Ascending aorta (tissue), 2 donors: ENCODE measurements at regions not wholly inside any gene's neighbourhood (a gene's known extent, or its start where the extent isn't known, plus 50 kb on each side); places are given as distances from the start of the nearest gene placed in this dataset.

Experiments
- DNase-seq, 2 donors: peaks; one replicate each; pipeline ENCODE4 v3.0.0-alpha.2; 2019; ENCODE audit warnings: low spot score in 2 of 2
- H3K27ac ChIP-seq, 2 donors: fragments of 200-600 bp; sonication (generic); one replicate each; pipeline ENCODE4 v1.5.1; 2016 to 2017; ENCODE audit warnings: mild to moderate bottlenecking in 1 of 2
- H3K27me3 ChIP-seq: fragments of 200-600 bp; sonication (generic); one replicate; pipeline ENCODE4 v1.5.1; 2017
- H3K36me3 ChIP-seq, 2 donors: fragments of 200-600 bp; sonication (generic); one replicate each; pipeline ENCODE4 v1.5.1; 2016
- H3K4me1 ChIP-seq, 2 donors: fragments of 200-600 bp; sonication (generic); one replicate each; pipeline ENCODE4 v1.5.1; 2016 to 2017; ENCODE audit warnings: mild to moderate bottlenecking in 1 of 2
- H3K4me3 ChIP-seq, 2 donors: fragments of 200-600 bp; sonication (generic); one replicate each; pipeline ENCODE4 v1.5.1; 2016 to 2017; ENCODE audit warnings: mild to moderate bottlenecking in 1 of 2
- H3K9me3 ChIP-seq, 2 donors: fragments of 200-600 bp; sonication (generic); one replicate each; pipeline ENCODE4 v1.5.1; 2016
- intact Hi-C: fragments of 100-400 bp; cut with DNase I; formaldehyde crosslinking; loops from one replicate; pipeline ENCODE4 v1.15.1; 2023
- TF ChIP-seq, protein P1 (sequence below), 3 experiments: fragments of 200-600 bp in 2 of 3; fragments of 450-650 bp in 1 of 3; sonication (generic) in 2 of 3; IDR thresholded peaks; one replicate each; pipeline ENCODE4 v1.5.1; 2016 to 2019; ENCODE audit warnings: antibody characterized with exemption in 3 of 3, mild to moderate bottlenecking in 1 of 3, moderate library complexity in 1 of 3

DNA sequence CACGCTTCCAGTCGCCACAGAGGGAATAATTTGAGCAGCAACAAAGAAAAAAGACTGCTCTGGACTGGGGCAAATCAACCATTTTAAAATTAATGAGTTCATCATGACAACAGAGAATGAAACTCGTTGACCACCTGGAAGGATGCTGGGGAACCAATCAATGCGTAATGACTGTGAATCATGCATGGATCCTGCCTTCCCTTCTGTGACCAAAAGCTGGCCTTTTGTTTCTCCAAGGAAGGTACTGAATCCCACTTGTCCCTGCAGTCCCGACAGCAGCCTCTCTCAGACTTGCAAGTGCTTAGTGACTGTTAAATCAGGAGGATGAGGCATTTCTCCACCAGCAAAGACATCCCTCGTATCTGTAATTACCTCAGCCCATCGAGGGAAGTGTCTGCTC, 68.0 kb upstream of the TNS3 start:
- Histone ChIP-seq H3K27ac (no peak overlapping the region), H3K4me1 (peaks cover 9 to 22% of the 10 kb centered on the region in 2 donors), H3K36me3 (no peaks in the 10 kb centered on the region), H3K9me3 (no peaks in the 10 kb centered on the region), H3K27me3 (no peaks in the 10 kb centered on the region), H3K4me3 (no peak overlapping the region)
- TF ChIP-seq, protein P1, sequence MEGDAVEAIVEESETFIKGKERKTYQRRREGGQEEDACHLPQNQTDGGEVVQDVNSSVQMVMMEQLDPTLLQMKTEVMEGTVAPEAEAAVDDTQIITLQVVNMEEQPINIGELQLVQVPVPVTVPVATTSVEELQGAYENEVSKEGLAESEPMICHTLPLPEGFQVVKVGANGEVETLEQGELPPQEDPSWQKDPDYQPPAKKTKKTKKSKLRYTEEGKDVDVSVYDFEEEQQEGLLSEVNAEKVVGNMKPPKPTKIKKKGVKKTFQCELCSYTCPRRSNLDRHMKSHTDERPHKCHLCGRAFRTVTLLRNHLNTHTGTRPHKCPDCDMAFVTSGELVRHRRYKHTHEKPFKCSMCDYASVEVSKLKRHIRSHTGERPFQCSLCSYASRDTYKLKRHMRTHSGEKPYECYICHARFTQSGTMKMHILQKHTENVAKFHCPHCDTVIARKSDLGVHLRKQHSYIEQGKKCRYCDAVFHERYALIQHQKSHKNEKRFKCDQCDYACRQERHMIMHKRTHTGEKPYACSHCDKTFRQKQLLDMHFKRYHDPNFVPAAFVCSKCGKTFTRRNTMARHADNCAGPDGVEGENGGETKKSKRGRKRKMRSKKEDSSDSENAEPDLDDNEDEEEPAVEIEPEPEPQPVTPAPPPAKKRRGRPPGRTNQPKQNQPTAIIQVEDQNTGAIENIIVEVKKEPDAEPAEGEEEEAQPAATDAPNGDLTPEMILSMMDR (IDR thresholded peaks at IDR 0.05), result no peak
- intact Hi-C loops, result loop anchor here (5.0 kb wide), 6 partner anchors 42 to 198 kb away; partner anchors contain the start of gene TNS3
- no peak for DNase-seq

DNA sequence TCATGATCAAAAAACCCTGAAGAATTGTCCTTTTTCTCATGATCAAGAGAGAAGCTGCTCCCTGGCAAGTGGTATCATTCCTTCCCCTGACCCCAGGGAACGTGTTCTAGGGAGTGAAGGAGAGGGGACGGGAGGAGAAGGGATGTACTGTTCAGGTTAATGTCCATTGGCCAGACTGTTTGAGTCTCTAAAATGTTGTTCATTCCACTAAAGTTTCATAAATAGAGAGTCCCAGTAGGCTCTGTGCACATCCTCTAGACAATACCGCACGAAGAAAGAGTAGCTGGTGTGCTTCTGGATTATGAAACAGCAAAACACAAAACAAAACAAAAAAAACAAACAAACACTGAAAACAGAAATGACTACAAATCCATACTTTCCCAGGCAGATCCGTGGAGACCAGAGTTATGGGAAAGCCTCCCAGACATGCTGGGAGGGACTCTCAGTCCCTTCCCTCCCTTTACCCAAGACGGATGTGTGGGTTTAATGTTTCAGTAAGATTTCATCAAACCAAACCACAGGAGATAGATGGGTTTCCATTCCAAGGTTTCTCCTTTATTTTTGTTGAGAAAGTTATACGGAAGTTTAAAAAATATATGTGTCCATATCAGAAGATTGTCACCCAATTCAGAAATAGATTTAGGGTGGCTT, 66.5 kb upstream of the TNS3 start:
- Histone ChIP-seq H3K4me1 (peaks cover 5 to 12% of the 10 kb centered on the region in 2 donors), H3K36me3 (no peaks in the 10 kb centered on the region), H3K4me3 (no peak overlapping the region), H3K27ac (no peak overlapping the region), H3K27me3 (no peaks in the 10 kb centered on the region), H3K9me3 (peaks cover 0 to 8% of the 10 kb centered on the region in 2 donors)
- intact Hi-C loops, result no loop called here
- no peak for DNase-seq
- TF ChIP-seq, protein P1 (IDR thresholded peaks at IDR 0.05), result no peak

DNA sequence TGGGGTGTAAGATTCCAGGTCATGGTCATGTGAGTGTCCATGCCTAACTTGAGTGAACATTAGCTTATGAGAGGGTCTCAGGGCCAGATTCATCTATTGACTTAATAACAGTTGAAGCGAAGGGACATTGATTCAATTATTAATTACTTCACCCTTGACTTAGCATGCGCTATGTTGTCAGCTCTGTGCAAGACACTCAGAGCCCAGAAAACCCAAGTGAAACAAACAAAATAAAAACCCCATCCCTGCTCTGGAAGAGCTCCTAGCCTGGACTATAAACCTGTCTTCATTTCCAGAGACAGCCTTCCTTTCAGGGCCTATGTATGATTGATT, 66.0 kb upstream of the TNS3 start:
- TF ChIP-seq, protein P1 (IDR thresholded peaks at IDR 0.05), result no peak

DNA sequence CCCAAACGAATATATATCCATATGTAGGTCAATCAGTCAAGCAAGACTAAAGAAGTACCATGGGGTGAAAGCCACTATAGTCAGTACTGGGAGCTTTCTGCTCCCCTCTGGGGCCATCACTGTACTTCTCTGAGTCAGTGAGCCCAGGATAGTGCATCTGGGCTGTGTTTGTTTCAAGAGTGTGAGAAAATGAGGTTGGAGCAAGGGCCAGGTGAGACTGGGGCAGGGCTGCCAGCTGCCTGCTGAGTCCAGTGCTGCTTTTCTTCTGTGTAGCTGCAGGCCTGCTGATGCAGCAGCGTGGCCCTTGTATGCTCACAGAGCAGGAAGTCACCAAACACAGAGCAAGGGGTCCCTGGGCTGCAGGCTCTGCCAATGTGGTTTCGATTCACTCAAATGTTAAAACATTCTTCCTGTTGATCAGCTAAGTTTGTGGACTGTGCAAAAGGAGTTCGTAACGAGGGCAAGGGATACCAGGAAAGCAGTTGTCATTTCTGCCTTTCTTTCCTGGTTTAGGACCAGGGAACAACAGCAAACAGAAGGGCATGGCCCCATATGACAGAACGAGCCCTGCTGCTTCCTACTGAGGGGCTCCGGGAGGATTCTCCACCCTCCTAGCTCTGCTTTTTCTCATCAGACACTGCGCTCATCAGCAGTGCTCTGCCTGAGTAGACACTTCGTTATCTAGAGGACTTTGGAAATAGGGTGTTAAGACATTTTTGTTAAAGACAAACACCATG, 65.4 kb upstream of the TNS3 start:
- Histone ChIP-seq H3K4me3 (no peak overlapping the region), H3K27ac (no peak overlapping the region), H3K36me3 (no peaks in the 10 kb centered on the region), H3K4me1 (peaks cover 5 to 12% of the 10 kb centered on the region in 2 donors), H3K27me3 (no peaks in the 10 kb centered on the region), H3K9me3 (peaks cover 0 to 12% of the 10 kb centered on the region in 2 donors)
- TF ChIP-seq, protein P1 (IDR thresholded peaks at IDR 0.05), result no peak
- intact Hi-C loops, result no loop called here
- no peak for DNase-seq

More for the DNA sequence above, 66.0 kb upstream of the TNS3 start:
- Histone ChIP-seq H3K4me3 (no peak overlapping the region), H3K36me3 (no peaks in the 10 kb centered on the region), H3K4me1 (peaks cover 5 to 12% of the 10 kb centered on the region in 2 donors), H3K27me3 (no peaks in the 10 kb centered on the region), H3K9me3 (peaks cover 0 to 12% of the 10 kb centered on the region in 2 donors), H3K27ac (no peak overlapping the region)
- intact Hi-C loops, result no loop called here
- DNase-seq, result no peak

DNA sequence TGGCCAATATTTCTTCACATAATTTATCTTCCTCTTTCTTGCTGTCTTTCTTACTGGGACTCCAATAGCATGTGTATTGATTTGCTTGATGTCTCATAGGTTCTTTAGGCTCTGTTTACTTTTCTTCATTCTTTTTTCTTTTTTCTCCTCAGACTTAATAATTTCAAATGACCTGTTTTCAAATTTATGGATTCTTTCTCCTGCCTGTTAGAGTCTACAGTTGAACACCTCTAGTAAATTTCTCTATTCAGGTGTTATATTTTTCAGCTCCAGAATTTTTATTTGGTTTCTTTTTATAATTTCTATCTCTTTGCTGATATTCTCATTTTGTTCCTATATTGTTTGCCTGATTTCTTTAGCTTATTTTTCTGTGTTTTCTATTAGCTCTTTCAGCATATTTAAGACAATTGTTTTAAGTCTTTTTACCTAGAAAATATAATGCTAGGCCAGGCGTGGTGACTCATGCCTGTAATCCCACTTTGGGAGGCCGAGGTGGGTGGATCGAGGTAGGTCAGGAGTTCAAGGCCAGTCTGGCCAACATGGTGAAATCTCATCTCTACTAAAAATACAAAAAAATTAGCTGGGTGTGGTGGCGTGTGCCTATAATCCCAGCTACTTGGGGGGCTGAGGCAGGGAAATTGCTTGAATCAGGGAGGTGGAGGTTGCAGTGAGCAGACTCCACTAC, 61.9 kb upstream of the TNS3 start:
- no peak overlapping the region for H3K4me3 ChIP-seq
- H3K27ac ChIP-seq, result no peak overlapping the region
- no peaks in the 10 kb centered on the region for H3K36me3 ChIP-seq
- intact Hi-C loops, result no loop called here
- TF ChIP-seq, protein P1 (IDR thresholded peaks at IDR 0.05), result no peak
- H3K27me3 ChIP-seq, result no peaks in the 10 kb centered on the region
- DNase-seq, result no peak
- H3K9me3 ChIP-seq, result peaks cover 0 to 12% of the 10 kb centered on the region in 2 donors
- peaks cover 0 to 8% of the 10 kb centered on the region in 2 donors for H3K4me1 ChIP-seq
